A549 (cell line): ENCODE measurements at regions not wholly inside any gene's neighbourhood (a gene's known extent, or its start where the extent isn't known, plus 50 kb on each side); places are given as distances from the start of the nearest gene placed in this dataset.

Source experiments
- ATAC-seq, 2 experiments: fragments of 200-7000 bp in 1 of 2; fragments of >200 bp in 1 of 2; cut with Nextera tagmentation in 1 of 2; cut with Tn5 transposase in 1 of 2; 3 replicates each; pipeline versions ENCODE4 v1.8.0 to v1.9.1; 2018 to 2020; ENCODE audit warnings: mild to moderate bottlenecking in 1 of 2, moderate library complexity in 1 of 2
- CTCF ChIA-PET: fragments of 300-600 bp; sonication (Branson Sonifier 250); formaldehyde crosslinking; extraction: SDS; loops from one replicate; lab custom pipeline; 2021; ENCODE audit warnings: antibody characterized with exemption, inconsistent platforms; lab: Yijun Ruan, JAX
- POLR2A ChIA-PET: fragments of 350-600 bp; formaldehyde crosslinking; extraction: SDS; loops from one replicate; lab custom pipeline; 2021; ENCODE audit warnings: antibody characterized with exemption, inconsistent platforms; lab: Yijun Ruan, JAX
- DNase-seq, 2 experiments: peaks; one replicate each; pipeline versions ENCODE4 v3.0.0 to v3.0.0-alpha.2; 2011 to 2016; ENCODE audit warnings: low read depth in 1 of 2, low spot score in 1 of 2
- FAIRE-seq: peaks from 2 replicates; lab custom pipeline; 2011; peaks lifted over from hg19 to GRCh38; lab: Jason Lieb, UNC
- H3K27ac ChIP-seq, 2 experiments: fragments of >200 bp; sonication (Bioruptor Twin); formaldehyde crosslinking; 3 replicates each; pipeline ENCODE4 v1.5.1; 2016 to 2017
- H3K4me1 ChIP-seq: fragments of >200 bp; sonication (Bioruptor Twin); formaldehyde crosslinking; 3 replicates; pipeline ENCODE4 v1.6.1; 2016
- H3K4me2 ChIP-seq: fragments of >200 bp; sonication (Bioruptor Twin); formaldehyde crosslinking; 3 replicates; pipeline ENCODE4 v1.6.1; 2016
- H3K4me3 ChIP-seq: fragments of >200 bp; sonication (Bioruptor Twin); formaldehyde crosslinking; 3 replicates; pipeline ENCODE4 v1.5.1; 2016
- H3K9me3 ChIP-seq: fragments of >200 bp; sonication (Bioruptor Twin); formaldehyde crosslinking; 3 replicates; pipeline ENCODE4 v1.6.1; 2016
- CEBPB ChIP-seq, 2 experiments: fragments of >200 bp in 1 of 2; sonication (Bioruptor Twin) in 1 of 2; formaldehyde crosslinking in 1 of 2; IDR thresholded peaks; 2 replicates each; pipeline ENCODE4 v1.6.1; 2012 to 2016
- CHD2 ChIP-seq: fragments of 150-350 bp; IDR thresholded peaks from 2 replicates; pipeline ENCODE4 v1.6.1; 2014; ENCODE audit warnings: low read length; ENCODE audit not compliant: partially characterized antibody
- EHMT2 ChIP-seq: fragments of 200-600 bp; sonication (generic); IDR thresholded peaks from 2 replicates; pipeline ENCODE4 v1.6.1; 2016; ENCODE audit warnings: antibody characterized with exemption, low read depth, mild to moderate bottlenecking, moderate library complexity
- EP300 ChIP-seq, 2 experiments: fragments of >200 bp; sonication (Bioruptor Twin); formaldehyde crosslinking; IDR thresholded peaks; 2 replicates in 1 of 2; 3 replicates in 1 of 2; pipeline ENCODE4 v1.6.1; 2016 to 2017
- FOSL2 ChIP-seq, 2 experiments: fragments of 450-650 bp in 1 of 2; fragments of >200 bp in 1 of 2; sonication (Bioruptor Twin) in 1 of 2; formaldehyde crosslinking; IDR thresholded peaks; 2 replicates each; pipeline versions ENCODE4 v1.5.0 to v1.6.1; 2016 to 2020; ENCODE audit warnings: mild to moderate bottlenecking in 1 of 2, moderate library complexity in 1 of 2
- HDAC2 ChIP-seq: fragments of 200-600 bp; sonication (generic); IDR thresholded peaks from 2 replicates; pipeline ENCODE4 v1.6.1; 2016
- HOXA7 ChIP-seq: fragments of 250-450 bp; sonication (Bioruptor Pico); IDR thresholded peaks from 2 replicates; pipeline ENCODE4 v1.5.0; 2020; ENCODE audit warnings: mild to moderate bottlenecking, moderate library complexity
- HOXB13 ChIP-seq: fragments of 250-450 bp; sonication (Bioruptor Pico); IDR thresholded peaks from 2 replicates; pipeline ENCODE4 v1.5.0; 2020; ENCODE audit warnings: low read depth, mild to moderate bottlenecking, moderate library complexity
- HOXB5 ChIP-seq: fragments of 250-450 bp; sonication (Bioruptor Pico); IDR thresholded peaks from 2 replicates; pipeline ENCODE4 v1.5.0; 2020; ENCODE audit warnings: mild to moderate bottlenecking, moderate library complexity
- NFE2L2 ChIP-seq: fragments of 150-350 bp; conservative IDR thresholded peaks from 2 replicates; pipeline ENCODE4 v1.6.1; 2014; ENCODE audit warnings: low read length
- PHF8 ChIP-seq: fragments of 200-600 bp; sonication (generic); IDR thresholded peaks from 2 replicates; pipeline ENCODE4 v1.6.1; 2016; ENCODE audit warnings: low read depth, mild to moderate bottlenecking, antibody characterized with exemption, moderate library complexity, borderline replicate concordance
- POLR2A ChIP-seq: IDR thresholded peaks from 2 replicates; pipeline ENCODE4 v1.6.1; 2012; ENCODE audit warnings: mild to moderate bottlenecking, low read length
- POLR2AphosphoS2 ChIP-seq: conservative IDR thresholded peaks from 2 replicates; pipeline ENCODE4 v1.6.1; 2012; ENCODE audit warnings: low read length, improper control_type of control experiment, inconsistent platforms
- RAD21 ChIP-seq, 2 experiments: fragments of >200 bp in 1 of 2; sonication (Bioruptor Twin) in 1 of 2; formaldehyde crosslinking in 1 of 2; IDR thresholded peaks in 1 of 2; conservative IDR thresholded peaks in 1 of 2; 2 replicates in 1 of 2; 3 replicates in 1 of 2; pipeline ENCODE4 v1.6.1; 2012 to 2018; ENCODE audit warnings: inconsistent platforms in 1 of 2
- RARB ChIP-seq: fragments of 250-450 bp; sonication (Bioruptor Pico); IDR thresholded peaks from 2 replicates; pipeline ENCODE4 v1.8.0; 2021; ENCODE audit warnings: mild to moderate bottlenecking, moderate library complexity
- RCOR1 ChIP-seq: fragments of 150-350 bp; IDR thresholded peaks from 2 replicates; pipeline ENCODE4 v1.6.1; 2014; ENCODE audit warnings: antibody characterized with exemption, low read length, low read depth
- RFX5 ChIP-seq: fragments of 450-650 bp; IDR thresholded peaks from 2 replicates; pipeline ENCODE4 v1.7.1; 2014; ENCODE audit warnings: antibody characterized with exemption, mild to moderate bottlenecking, moderate library complexity
- RNF2 ChIP-seq: fragments of 200-600 bp; sonication (generic); IDR thresholded peaks from 2 replicates; pipeline ENCODE4 v1.6.1; 2016; ENCODE audit warnings: low read depth, mild to moderate bottlenecking, antibody characterized with exemption, moderate library complexity, borderline replicate concordance
- SMC3 ChIP-seq: fragments of >200 bp; sonication (Bioruptor Twin); formaldehyde crosslinking; IDR thresholded peaks from 3 replicates; pipeline ENCODE4 v1.6.1; 2018; ENCODE audit warnings: inconsistent platforms
- SREBF2 ChIP-seq: fragments of 450-650 bp; IDR thresholded peaks from 2 replicates; pipeline ENCODE4 v1.6.1; 2014; ENCODE audit warnings: mild to moderate bottlenecking, moderate library complexity
- TFCP2L1 ChIP-seq: fragments of 250-450 bp; sonication (Bioruptor Pico); IDR thresholded peaks from 2 replicates; pipeline ENCODE4 v1.5.0; 2021; ENCODE audit warnings: mild to moderate bottlenecking
- ZSCAN20 ChIP-seq: fragments of 250-450 bp; sonication (Bioruptor Pico); IDR thresholded peaks from 2 replicates; pipeline ENCODE4 v1.8.0; 2022; ENCODE audit warnings: mild to moderate bottlenecking, moderate library complexity
- WGBS: methylation state at CpG from one replicate; pipeline ENCODE4 v1.1.6; 2017; ENCODE audit errors: missing lambda C conversion rate; 5-methylcytosine and 5-hydroxymethylcytosine counted together
- TF ChIP-seq, protein P1 (sequence below): fragments of >200 bp; sonication (Bioruptor Twin); formaldehyde crosslinking; IDR thresholded peaks from 3 replicates; pipeline ENCODE4 v1.5.1; 2016
- TF ChIP-seq, protein P2 (sequence below): fragments of 250-450 bp; sonication (Bioruptor Pico); IDR thresholded peaks from 2 replicates; pipeline ENCODE4 v1.5.0; 2020; ENCODE audit warnings: low read depth, mild to moderate bottlenecking, moderate library complexity
- TF ChIP-seq, protein P3 (sequence below): IDR thresholded peaks from 2 replicates; pipeline ENCODE4 v1.6.1; 2012
- TF ChIP-seq, protein P4 (sequence below): fragments of 200-600 bp; sonication (generic); IDR thresholded peaks from 2 replicates; pipeline ENCODE4 v1.6.1; 2016; ENCODE audit warnings: antibody characterized with exemption, mild to moderate bottlenecking, moderate library complexity

DNA sequence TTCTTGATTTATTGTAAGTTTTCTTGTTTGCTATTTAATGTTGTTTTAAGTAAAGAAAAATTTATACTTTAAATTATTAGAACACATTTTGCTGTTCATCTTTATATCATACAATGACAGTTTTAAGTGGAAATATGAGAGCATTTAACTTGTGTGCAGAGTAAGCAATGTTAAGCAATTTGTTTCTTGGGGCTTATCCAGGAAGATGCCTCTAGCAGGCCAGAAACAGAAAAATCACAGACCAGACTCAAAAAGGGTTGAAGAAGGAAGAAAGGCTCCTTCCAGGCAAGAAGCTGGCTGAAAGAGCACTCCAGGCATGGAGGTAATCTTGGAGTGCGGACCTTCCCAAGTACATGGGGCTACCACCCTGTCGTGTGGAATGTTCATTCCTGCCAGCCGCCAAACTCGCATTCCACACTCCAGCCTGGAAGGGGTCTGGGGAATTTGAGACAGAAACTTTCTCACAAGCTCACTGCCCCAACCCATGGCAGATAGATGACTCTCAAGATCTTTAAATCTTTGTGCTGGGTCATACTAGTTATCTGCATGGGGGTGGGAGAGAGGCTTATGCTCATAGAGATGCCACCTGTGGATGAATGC is 1521.3 kb upstream of the AGA start:
- no peak overlapping the region for H3K27ac ChIP-seq
- POLR2A ChIA-PET: no interaction called here
- CTCF ChIA-PET: no interaction called here
- WGBS: 43% methylated on average over 4 of the region's 4 CpGs
- ATAC-seq (no peak), DNase-seq (no peak), FAIRE-seq (no peak)
- no peak for TF ChIP-seq FOSL2 (IDR thresholded peaks at IDR 0.05)
- TF ChIP-seq FOSL2 (CRISPR knock-in tag; IDR thresholded peaks at IDR 0.05): no peak
- TF ChIP-seq HDAC2: no peak
- TF ChIP-seq CHD2: no peak
- TF ChIP-seq RNF2: no peak
- TF ChIP-seq EP300 (IDR thresholded peaks at IDR 0.05): no peak
- no peak for TF ChIP-seq HOXB5 (CRISPR knock-in tag)
- no peak for TF ChIP-seq POLR2A
- TF ChIP-seq RARB (CRISPR knock-in tag): no peak
- TF ChIP-seq, protein P1, sequence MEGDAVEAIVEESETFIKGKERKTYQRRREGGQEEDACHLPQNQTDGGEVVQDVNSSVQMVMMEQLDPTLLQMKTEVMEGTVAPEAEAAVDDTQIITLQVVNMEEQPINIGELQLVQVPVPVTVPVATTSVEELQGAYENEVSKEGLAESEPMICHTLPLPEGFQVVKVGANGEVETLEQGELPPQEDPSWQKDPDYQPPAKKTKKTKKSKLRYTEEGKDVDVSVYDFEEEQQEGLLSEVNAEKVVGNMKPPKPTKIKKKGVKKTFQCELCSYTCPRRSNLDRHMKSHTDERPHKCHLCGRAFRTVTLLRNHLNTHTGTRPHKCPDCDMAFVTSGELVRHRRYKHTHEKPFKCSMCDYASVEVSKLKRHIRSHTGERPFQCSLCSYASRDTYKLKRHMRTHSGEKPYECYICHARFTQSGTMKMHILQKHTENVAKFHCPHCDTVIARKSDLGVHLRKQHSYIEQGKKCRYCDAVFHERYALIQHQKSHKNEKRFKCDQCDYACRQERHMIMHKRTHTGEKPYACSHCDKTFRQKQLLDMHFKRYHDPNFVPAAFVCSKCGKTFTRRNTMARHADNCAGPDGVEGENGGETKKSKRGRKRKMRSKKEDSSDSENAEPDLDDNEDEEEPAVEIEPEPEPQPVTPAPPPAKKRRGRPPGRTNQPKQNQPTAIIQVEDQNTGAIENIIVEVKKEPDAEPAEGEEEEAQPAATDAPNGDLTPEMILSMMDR: no peak
- no peak for TF ChIP-seq POLR2AphosphoS2
- no peak for TF ChIP-seq RAD21 (conservative IDR thresholded peaks at IDR 0.05 in 1 of 2, IDR thresholded peaks at IDR 0.05 in 1 of 2)
- no peak for TF ChIP-seq SMC3
- H3K4me1 ChIP-seq: no peaks in the 10 kb centered on the region
- no peaks in the 10 kb centered on the region for H3K9me3 ChIP-seq
- H3K4me3 ChIP-seq: no peak overlapping the region
- H3K4me2 ChIP-seq: no peak overlapping the region

DNA sequence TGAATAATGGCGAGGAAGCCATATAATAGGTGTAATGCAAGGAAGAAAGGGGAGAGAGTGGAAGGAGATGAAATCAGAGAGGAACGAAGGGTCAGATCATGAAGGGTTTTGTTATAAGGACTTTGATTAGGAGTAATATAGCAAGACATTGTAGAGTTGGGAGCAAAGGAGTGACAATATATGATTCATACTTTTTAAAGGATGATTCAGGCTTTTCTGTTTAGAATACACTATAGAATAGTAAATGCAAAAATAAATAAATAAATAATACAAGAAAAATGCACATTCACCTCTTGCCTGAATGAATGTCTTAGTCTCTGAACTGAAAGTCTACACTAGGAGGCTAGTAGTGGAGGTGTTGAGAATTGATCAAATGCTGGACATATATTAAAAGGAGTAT is 1524.4 kb upstream of the AGA start:
- 29% methylated on average over 2 of the region's 2 CpGs for WGBS
- H3K27ac ChIP-seq: no peak overlapping the region
- no peak for TF ChIP-seq RFX5
- no peak for TF ChIP-seq PHF8
- TF ChIP-seq, protein P2, sequence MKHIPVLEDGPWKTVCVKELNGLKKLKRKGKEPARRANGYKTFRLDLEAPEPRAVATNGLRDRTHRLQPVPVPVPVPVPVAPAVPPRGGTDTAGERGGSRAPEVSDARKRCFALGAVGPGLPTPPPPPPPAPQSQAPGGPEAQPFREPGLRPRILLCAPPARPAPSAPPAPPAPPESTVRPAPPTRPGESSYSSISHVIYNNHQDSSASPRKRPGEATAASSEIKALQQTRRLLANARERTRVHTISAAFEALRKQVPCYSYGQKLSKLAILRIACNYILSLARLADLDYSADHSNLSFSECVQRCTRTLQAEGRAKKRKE (CRISPR knock-in tag): no peak
- no peak for TF ChIP-seq HOXB5 (CRISPR knock-in tag)
- TF ChIP-seq RCOR1: no peak
- TF ChIP-seq, protein P3, sequence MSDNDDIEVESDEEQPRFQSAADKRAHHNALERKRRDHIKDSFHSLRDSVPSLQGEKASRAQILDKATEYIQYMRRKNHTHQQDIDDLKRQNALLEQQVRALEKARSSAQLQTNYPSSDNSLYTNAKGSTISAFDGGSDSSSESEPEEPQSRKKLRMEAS: no peak
- no peak for TF ChIP-seq ZSCAN20 (CRISPR knock-in tag)
- no peak for TF ChIP-seq EHMT2
- TF ChIP-seq HOXA7 (CRISPR knock-in tag): no peak
- TF ChIP-seq, protein P4, sequence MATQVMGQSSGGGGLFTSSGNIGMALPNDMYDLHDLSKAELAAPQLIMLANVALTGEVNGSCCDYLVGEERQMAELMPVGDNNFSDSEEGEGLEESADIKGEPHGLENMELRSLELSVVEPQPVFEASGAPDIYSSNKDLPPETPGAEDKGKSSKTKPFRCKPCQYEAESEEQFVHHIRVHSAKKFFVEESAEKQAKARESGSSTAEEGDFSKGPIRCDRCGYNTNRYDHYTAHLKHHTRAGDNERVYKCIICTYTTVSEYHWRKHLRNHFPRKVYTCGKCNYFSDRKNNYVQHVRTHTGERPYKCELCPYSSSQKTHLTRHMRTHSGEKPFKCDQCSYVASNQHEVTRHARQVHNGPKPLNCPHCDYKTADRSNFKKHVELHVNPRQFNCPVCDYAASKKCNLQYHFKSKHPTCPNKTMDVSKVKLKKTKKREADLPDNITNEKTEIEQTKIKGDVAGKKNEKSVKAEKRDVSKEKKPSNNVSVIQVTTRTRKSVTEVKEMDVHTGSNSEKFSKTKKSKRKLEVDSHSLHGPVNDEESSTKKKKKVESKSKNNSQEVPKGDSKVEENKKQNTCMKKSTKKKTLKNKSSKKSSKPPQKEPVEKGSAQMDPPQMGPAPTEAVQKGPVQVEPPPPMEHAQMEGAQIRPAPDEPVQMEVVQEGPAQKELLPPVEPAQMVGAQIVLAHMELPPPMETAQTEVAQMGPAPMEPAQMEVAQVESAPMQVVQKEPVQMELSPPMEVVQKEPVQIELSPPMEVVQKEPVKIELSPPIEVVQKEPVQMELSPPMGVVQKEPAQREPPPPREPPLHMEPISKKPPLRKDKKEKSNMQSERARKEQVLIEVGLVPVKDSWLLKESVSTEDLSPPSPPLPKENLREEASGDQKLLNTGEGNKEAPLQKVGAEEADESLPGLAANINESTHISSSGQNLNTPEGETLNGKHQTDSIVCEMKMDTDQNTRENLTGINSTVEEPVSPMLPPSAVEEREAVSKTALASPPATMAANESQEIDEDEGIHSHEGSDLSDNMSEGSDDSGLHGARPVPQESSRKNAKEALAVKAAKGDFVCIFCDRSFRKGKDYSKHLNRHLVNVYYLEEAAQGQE: no peak
- no peak for TF ChIP-seq RAD21 (conservative IDR thresholded peaks at IDR 0.05 in 1 of 2, IDR thresholded peaks at IDR 0.05 in 1 of 2)
- TF ChIP-seq HOXB13 (CRISPR knock-in tag): no peak
- TF ChIP-seq TFCP2L1: no peak
- no peak for TF ChIP-seq SREBF2
- TF ChIP-seq CEBPB (IDR thresholded peaks at IDR 0.05): no peak
- no peak for TF ChIP-seq NFE2L2
- no peak for TF ChIP-seq RARB (CRISPR knock-in tag)
- H3K4me1 ChIP-seq: no peaks in the 10 kb centered on the region
- no peak for DNase-seq
- FAIRE-seq: no peak
- no peak overlapping the region for H3K4me3 ChIP-seq
- ChIA-PET CTCF (no interaction called here), POLR2A (no interaction called here)
- H3K4me2 ChIP-seq: no peak overlapping the region
- ATAC-seq: no peak
- no peaks in the 10 kb centered on the region for H3K9me3 ChIP-seq
